H1 (cell line): ENCODE measurements at regions not wholly inside any gene's neighbourhood (a gene's known extent, or its start where the extent isn't known, plus 50 kb on each side); places are given as distances from the start of the nearest gene placed in this dataset.

Experiments
- JUN ChIP-seq: IDR thresholded peaks from 2 replicates; pipeline ENCODE4 v1.6.1; 2011; ENCODE audit warnings: low read depth, mild to moderate bottlenecking, improper control_type of control experiment, low read length
- RNF2 ChIP-seq: fragments of 200-900, 300-1000 bp; sonication (generic); IDR thresholded peaks from 2 replicates; pipeline ENCODE4 v1.7.1; 2016; ENCODE audit warnings: borderline replicate concordance, low read depth, mild to moderate bottlenecking, antibody characterized with exemption, low read length; ENCODE audit not compliant: poor library complexity, severe bottlenecking; ENCODE audit errors: missing control alignments

DNA sequence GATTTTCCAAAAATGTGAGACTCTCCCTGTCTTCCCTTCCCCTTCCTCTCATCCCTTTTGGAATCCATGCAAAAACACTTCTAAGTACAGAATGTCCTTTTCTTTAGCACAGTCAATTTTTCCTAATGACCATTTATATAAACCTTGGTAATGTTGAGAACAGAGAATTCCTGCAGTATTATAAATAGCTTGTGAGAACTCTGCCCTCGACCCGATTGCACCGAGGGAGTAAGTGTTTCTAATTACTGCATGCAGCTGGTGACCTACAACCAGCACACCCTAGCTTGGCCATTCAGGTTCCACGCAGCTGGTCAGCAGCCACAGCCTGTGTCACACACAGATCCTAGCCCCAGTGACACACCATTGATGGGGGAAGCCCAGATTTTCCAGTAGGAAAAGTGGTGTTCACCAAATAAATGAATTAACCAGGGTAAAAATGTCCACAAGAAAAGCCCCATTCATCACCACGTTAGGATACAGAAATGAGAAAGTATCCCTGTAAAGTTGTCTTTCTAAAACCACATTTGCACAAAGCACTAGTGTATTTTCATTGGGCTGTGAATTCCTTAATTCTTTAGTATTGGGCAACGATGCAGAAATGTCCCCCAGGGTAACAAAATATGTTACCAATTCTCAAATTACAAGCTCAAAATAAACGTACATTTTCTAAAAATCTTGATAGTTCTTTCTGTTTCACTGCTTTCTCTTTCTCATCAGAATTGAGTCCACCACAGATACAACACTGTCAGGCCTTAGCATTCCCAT is 499.0 kb upstream of the KLF6 start (continued):
- TF ChIP-seq RNF2 = no peak
- no peak for TF ChIP-seq JUN
